ENCODE measurements at regions not wholly inside any gene's neighbourhood (a gene's known extent, or its start where the extent isn't known, plus 50 kb on each side); places are given as distances from the start of the nearest gene placed in this dataset.

DNA sequence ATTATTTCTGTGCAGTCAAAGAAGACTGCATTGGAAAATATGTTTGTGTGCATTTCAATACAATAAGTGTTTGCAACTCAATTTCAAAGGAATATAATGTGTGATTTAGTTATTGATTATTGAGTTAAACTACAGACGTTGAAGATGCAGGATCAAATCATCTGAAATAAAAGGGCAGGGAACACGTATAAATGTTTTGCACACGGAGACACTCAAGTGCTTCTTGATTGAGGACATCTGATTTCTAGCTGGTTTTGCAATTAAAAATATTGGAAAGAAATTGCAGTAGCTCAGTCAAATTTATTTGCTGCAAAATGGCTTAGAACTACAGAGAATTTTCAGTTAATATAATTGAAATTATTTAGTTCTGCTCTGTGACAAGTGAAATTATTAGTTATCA is 412.7 kb downstream of the UTRN start:
- TF ChIP-seq CTCF (IDR thresholded peaks at IDR 0.05) (no peak), POLR2A (IDR thresholded peaks at IDR 0.05) (no peak)
